HEK293T (cell line): ENCODE measurements at regions not wholly inside any gene's neighbourhood (a gene's known extent, or its start where the extent isn't known, plus 50 kb on each side); places are given as distances from the start of the nearest gene placed in this dataset.

Experiments used
- CTCF ChIA-PET: fragments of 350-600 bp; formaldehyde crosslinking; extraction: SDS; loops from one replicate; lab custom pipeline; 2021; ENCODE audit warnings: antibody characterized with exemption, inconsistent platforms; lab: Yijun Ruan, JAX
- POLR2A ChIA-PET: fragments of 350-600 bp; formaldehyde crosslinking; extraction: SDS; loops from one replicate; lab custom pipeline; 2020; ENCODE audit warnings: antibody characterized with exemption, inconsistent platforms; lab: Yijun Ruan, JAX
- DNase-seq: peaks from one replicate; pipeline ENCODE4 v3.0.0; 2012; ENCODE audit warnings: mixed read lengths; ENCODE audit errors: extremely low spot score
- ARNT ChIP-seq: fragments of 450-650 bp; IDR thresholded peaks from 2 replicates; pipeline ENCODE4 v1.6.1; 2017; ENCODE audit warnings: mild to moderate bottlenecking
- BHLHE40 ChIP-seq: fragments of 450-650 bp; IDR thresholded peaks from 2 replicates; pipeline ENCODE4 v1.6.1; 2016; ENCODE audit warnings: mild to moderate bottlenecking, moderate library complexity, borderline replicate concordance
- CTBP1 ChIP-seq: fragments of 450-650 bp; IDR thresholded peaks from 2 replicates; pipeline ENCODE4 v1.6.1; 2016; ENCODE audit warnings: borderline replicate concordance
- ELF4 ChIP-seq: fragments of 450-650 bp; IDR thresholded peaks from 2 replicates; pipeline ENCODE4 v1.6.1; 2017; ENCODE audit warnings: antibody characterized with exemption
- FOXA1 ChIP-seq: fragments of 450-650 bp; IDR thresholded peaks from 2 replicates; pipeline ENCODE4 v1.6.1; 2016; ENCODE audit warnings: mild to moderate bottlenecking
- FOXK2 ChIP-seq: fragments of 450-650 bp; IDR thresholded peaks from 2 replicates; pipeline ENCODE4 v1.6.1; 2016; ENCODE audit warnings: mild to moderate bottlenecking
- FOXM1 ChIP-seq: fragments of 450-650 bp; IDR thresholded peaks from 2 replicates; pipeline ENCODE4 v1.6.1; 2017; ENCODE audit warnings: mild to moderate bottlenecking, borderline replicate concordance
- HDGF ChIP-seq: fragments of 450-650 bp; IDR thresholded peaks from 2 replicates; pipeline ENCODE4 v1.6.1; 2017; ENCODE audit warnings: antibody characterized with exemption, borderline replicate concordance
- L3MBTL2 ChIP-seq: fragments of 450-650 bp; conservative IDR thresholded peaks from 2 replicates; pipeline ENCODE4 v1.6.1; 2016; ENCODE audit warnings: mild to moderate bottlenecking
- LEF1 ChIP-seq: fragments of 450-650 bp; IDR thresholded peaks from 2 replicates; pipeline ENCODE4 v1.6.1; 2017; ENCODE audit warnings: mild to moderate bottlenecking, borderline replicate concordance
- NFRKB ChIP-seq: fragments of 450-650 bp; IDR thresholded peaks from 2 replicates; pipeline ENCODE4 v1.6.1; 2016; ENCODE audit warnings: mild to moderate bottlenecking, moderate library complexity
- PKNOX1 ChIP-seq: fragments of 450-650 bp; IDR thresholded peaks from 2 replicates; pipeline ENCODE4 v1.6.1; 2016
- SP1 ChIP-seq: fragments of 450-650 bp; IDR thresholded peaks from 2 replicates; pipeline ENCODE4 v1.6.1; 2017
- SUZ12 ChIP-seq: fragments of 450-650 bp; IDR thresholded peaks from 2 replicates; pipeline ENCODE4 v1.6.1; 2016; ENCODE audit warnings: mild to moderate bottlenecking
- TARDBP ChIP-seq: fragments of 450-650 bp; IDR thresholded peaks from 2 replicates; pipeline ENCODE4 v1.6.1; 2016
- ZNF384 ChIP-seq: fragments of 450-650 bp; IDR thresholded peaks from 2 replicates; pipeline ENCODE4 v1.6.1; 2016

- CTCF ChIA-PET = no interaction called here
- POLR2A ChIA-PET = no interaction called here
Observed at GRCh38 chr16:77590707-77591106, 131.6 kb upstream of the NUDT7 start.

GRCh38 chr16:77591347-77591746 lies 131.0 kb upstream of the NUDT7 start:
- CTCF ChIA-PET = no interaction called here
- TF ChIP-seq TARDBP (no peak), LEF1 (no peak)
- POLR2A ChIA-PET = no interaction called here
- no peak for DNase-seq

More at GRCh38 chr16:77590707-77591106, 131.6 kb upstream of the NUDT7 start:
- TF ChIP-seq ARNT (no peak), TARDBP (no peak), NFRKB (no peak), ZNF384 (no peak), ELF4 (no peak), LEF1 (no peak), SUZ12 (no peak), FOXM1 (no peak), PKNOX1 (no peak), FOXA1 (no peak)
- no peak for DNase-seq

- ChIA-PET POLR2A (no interaction called here), CTCF (no interaction called here)
- no peak for TF ChIP-seq LEF1
- no peak for TF ChIP-seq NFRKB
- no peak for TF ChIP-seq FOXM1
- TF ChIP-seq BHLHE40 = no peak
- TF ChIP-seq L3MBTL2 = no peak
- TF ChIP-seq SUZ12 = no peak
- no peak for TF ChIP-seq ARNT
- TF ChIP-seq CTBP1 = no peak
- TF ChIP-seq FOXA1 = no peak
- no peak for TF ChIP-seq TARDBP
- no peak for TF ChIP-seq FOXK2
- no peak for TF ChIP-seq HDGF
- TF ChIP-seq PKNOX1 = no peak
- no peak for TF ChIP-seq SP1
- TF ChIP-seq ELF4 = no peak
- TF ChIP-seq ZNF384 = no peak
- DNase-seq = no peak
Observed at GRCh38 chr16:77592021-77592420, 130.3 kb upstream of the NUDT7 start.

- POLR2A ChIA-PET = no interaction called here
Observed at GRCh38 chr16:77594057-77594456, 128.3 kb upstream of the NUDT7 start.

GRCh38 chr16:77594799-77595596 lies 127.3 kb upstream of the NUDT7 start:
- DNase-seq = no peak
- ChIA-PET CTCF (interaction anchor here (0.8 to 1.3 kb wide), 3 partner anchors 11 to 359 kb away, joined by 3 to 4 read pairs (median 3); no protein-coding TSS in a partner anchor), POLR2A (no interaction called here)
- no peak; the same call in 1 of the 2 replicates for TF ChIP-seq PKNOX1
- TF ChIP-seq HDGF = no peak
- TF ChIP-seq ELF4 = no peak
- TF ChIP-seq FOXM1 = no peak
- TF ChIP-seq L3MBTL2 = no peak
- no peak for TF ChIP-seq FOXA1
- TF ChIP-seq SP1 = no peak
- TF ChIP-seq FOXK2 = no peak
- no peak for TF ChIP-seq TARDBP
- TF ChIP-seq ZNF384 = no peak
- no peak for TF ChIP-seq ARNT
- TF ChIP-seq SUZ12 = no peak

More at GRCh38 chr16:77594057-77594456, 128.3 kb upstream of the NUDT7 start:
- CTCF ChIA-PET = interaction anchor here (1.2 to 1.3 kb wide), 2 partner anchors 10 to 358 kb away, joined by 3 to 4 read pairs; no protein-coding TSS in a partner anchor
- no peak for DNase-seq
- TF ChIP-seq NFRKB (no peak), TARDBP (no peak), SUZ12 (no peak), ARNT (no peak), PKNOX1 (no peak), FOXA1 (no peak)

GRCh38 chr16:77596261-77596660 lies 126.1 kb upstream of the NUDT7 start:
- no peak for DNase-seq
- no peak for TF ChIP-seq PKNOX1
- TF ChIP-seq FOXA1 = no peak
- no peak for TF ChIP-seq L3MBTL2
- no peak for TF ChIP-seq ELF4
- no peak for TF ChIP-seq FOXK2
- TF ChIP-seq FOXM1 = no peak
- no peak for TF ChIP-seq SP1
- TF ChIP-seq LEF1 = no peak
- TF ChIP-seq CTBP1 = no peak
- ChIA-PET POLR2A (no interaction called here), CTCF (no interaction called here)
